ENCODE measurements at regions not wholly inside any gene's neighbourhood (a gene's known extent, or its start where the extent isn't known, plus 50 kb on each side); places are given as distances from the start of the nearest gene placed in this dataset.

- Histone ChIP-seq H3K9me3 (ENCODE audit: control insufficient read depth, low read length) (no peaks in the 10 kb centered on the region), H3K27ac (ENCODE audit: insufficient read depth, low read depth, low read length, poor library complexity, severe bottlenecking) (no peak overlapping the region), H3K36me3 (ENCODE audit: control insufficient read depth, insufficient read depth, low read length) (no peaks in the 10 kb centered on the region), H3K27me3 (ENCODE audit: control insufficient read depth, insufficient read depth, low read length, poor library complexity, severe bottlenecking) (no peaks in the 10 kb centered on the region), H3K4me3 (ENCODE audit: insufficient read depth, low read depth, low read length) (no peak overlapping the region), H3K4me1 (ENCODE audit: control insufficient read depth, insufficient read depth, low read length) (no peaks in the 10 kb centered on the region)
- 82 to 88% methylated on average over 5 of the region's 5 CpGs for WGBS, 2 experiments
Observed at GRCh38 chr7:26550492-26550891, 258.8 kb downstream of the SNX10 start.

- Histone ChIP-seq H3K4me3 (ENCODE audit: insufficient read depth, low read depth, low read length) (no peak overlapping the region), H3K27ac (ENCODE audit: insufficient read depth, low read depth, low read length, poor library complexity, severe bottlenecking) (no peak overlapping the region), H3K4me1 (ENCODE audit: control insufficient read depth, insufficient read depth, low read length) (no peaks in the 10 kb centered on the region), H3K9me3 (ENCODE audit: control insufficient read depth, low read length) (no peaks in the 10 kb centered on the region), H3K36me3 (ENCODE audit: control insufficient read depth, insufficient read depth, low read length) (no peaks in the 10 kb centered on the region), H3K27me3 (ENCODE audit: control insufficient read depth, insufficient read depth, low read length, poor library complexity, severe bottlenecking) (no peaks in the 10 kb centered on the region)
- 91 to 93% methylated on average over 8 to 9 of the region's 9 CpGs for WGBS, 2 experiments
Observed at GRCh38 chr7:26551740-26552139, 260.1 kb downstream of the SNX10 start.

GRCh38 chr7:26553128-26553527 lies 261.5 kb downstream of the SNX10 start:
- Histone ChIP-seq H3K9me3 (ENCODE audit: control insufficient read depth, low read length) (no peaks in the 10 kb centered on the region), H3K36me3 (ENCODE audit: control insufficient read depth, insufficient read depth, low read length) (no peaks in the 10 kb centered on the region), H3K4me1 (ENCODE audit: control insufficient read depth, insufficient read depth, low read length) (no peaks in the 10 kb centered on the region), H3K27ac (ENCODE audit: insufficient read depth, low read depth, low read length, poor library complexity, severe bottlenecking) (no peak overlapping the region), H3K4me3 (ENCODE audit: insufficient read depth, low read depth, low read length) (no peak overlapping the region), H3K27me3 (ENCODE audit: control insufficient read depth, insufficient read depth, low read length, poor library complexity, severe bottlenecking) (no peaks in the 10 kb centered on the region)
- 70% methylated on average over 1 of the region's 2 CpGs; no CpG with 5 or more reads in 1 of the 2 experiments for WGBS, 2 experiments

GRCh38 chr7:26553582-26553981 lies 261.9 kb downstream of the SNX10 start:
- H3K27me3 ChIP-seq (ENCODE audit: control insufficient read depth, insufficient read depth, low read length, poor library complexity, severe bottlenecking) = no peaks in the 10 kb centered on the region
- WGBS, 2 experiments = 90 to 94% methylated on average over 3 of the region's 3 CpGs
- no peaks in the 10 kb centered on the region for H3K36me3 ChIP-seq (ENCODE audit: control insufficient read depth, insufficient read depth, low read length)
- H3K4me3 ChIP-seq (ENCODE audit: insufficient read depth, low read depth, low read length) = no peak overlapping the region
- no peaks in the 10 kb centered on the region for H3K9me3 ChIP-seq (ENCODE audit: control insufficient read depth, low read length)
- H3K27ac ChIP-seq (ENCODE audit: insufficient read depth, low read depth, low read length, poor library complexity, severe bottlenecking) = no peak overlapping the region
- no peaks in the 10 kb centered on the region for H3K4me1 ChIP-seq (ENCODE audit: control insufficient read depth, insufficient read depth, low read length)

- H3K27me3 ChIP-seq (ENCODE audit: control insufficient read depth, insufficient read depth, low read length, poor library complexity, severe bottlenecking) = no peaks in the 10 kb centered on the region
- no peaks in the 10 kb centered on the region for H3K9me3 ChIP-seq (ENCODE audit: control insufficient read depth, low read length)
- H3K4me3 ChIP-seq (ENCODE audit: insufficient read depth, low read depth, low read length) = no peak overlapping the region
- no peak overlapping the region for H3K27ac ChIP-seq (ENCODE audit: insufficient read depth, low read depth, low read length, poor library complexity, severe bottlenecking)
- H3K4me1 ChIP-seq (ENCODE audit: control insufficient read depth, insufficient read depth, low read length) = no peaks in the 10 kb centered on the region
- WGBS, 2 experiments = 94 to 97% methylated on average over 3 of the region's 3 CpGs
- H3K36me3 ChIP-seq (ENCODE audit: control insufficient read depth, insufficient read depth, low read length) = no peaks in the 10 kb centered on the region
Observed at GRCh38 chr7:26554952-26555351, 263.3 kb downstream of the SNX10 start.

GRCh38 chr7:26556061-26556881 lies 264.6 kb downstream of the SNX10 start:
- Histone ChIP-seq H3K27ac (ENCODE audit: insufficient read depth, low read depth, low read length, poor library complexity, severe bottlenecking) (no peak overlapping the region), H3K27me3 (ENCODE audit: control insufficient read depth, insufficient read depth, low read length, poor library complexity, severe bottlenecking) (no peaks in the 10 kb centered on the region), H3K4me1 (ENCODE audit: control insufficient read depth, insufficient read depth, low read length) (no peaks in the 10 kb centered on the region), H3K4me3 (ENCODE audit: insufficient read depth, low read depth, low read length) (no peak overlapping the region), H3K9me3 (ENCODE audit: control insufficient read depth, low read length) (no peaks in the 10 kb centered on the region), H3K36me3 (ENCODE audit: control insufficient read depth, insufficient read depth, low read length) (no peaks in the 10 kb centered on the region)
- WGBS, 2 experiments = 79 to 81% methylated on average over 12 of the region's 12 CpGs

- H3K9me3 ChIP-seq (ENCODE audit: control insufficient read depth, low read length) = no peaks in the 10 kb centered on the region
- WGBS, 2 experiments = 94 to 96% methylated on average over 2 to 3 of the region's 5 CpGs
- no peak overlapping the region for H3K4me3 ChIP-seq (ENCODE audit: insufficient read depth, low read depth, low read length)
- no peak overlapping the region for H3K27ac ChIP-seq (ENCODE audit: insufficient read depth, low read depth, low read length, poor library complexity, severe bottlenecking)
- H3K36me3 ChIP-seq (ENCODE audit: control insufficient read depth, insufficient read depth, low read length) = no peaks in the 10 kb centered on the region
- H3K4me1 ChIP-seq (ENCODE audit: control insufficient read depth, insufficient read depth, low read length) = no peaks in the 10 kb centered on the region
- H3K27me3 ChIP-seq (ENCODE audit: control insufficient read depth, insufficient read depth, low read length, poor library complexity, severe bottlenecking) = no peaks in the 10 kb centered on the region
Observed at GRCh38 chr7:26560526-26561256, 269.0 kb downstream of the SNX10 start.

- H3K36me3 ChIP-seq (ENCODE audit: control insufficient read depth, insufficient read depth, low read length) = no peaks in the 10 kb centered on the region
- no peak overlapping the region for H3K4me3 ChIP-seq (ENCODE audit: insufficient read depth, low read depth, low read length)
- no peaks in the 10 kb centered on the region for H3K27me3 ChIP-seq (ENCODE audit: control insufficient read depth, insufficient read depth, low read length, poor library complexity, severe bottlenecking)
- H3K27ac ChIP-seq (ENCODE audit: insufficient read depth, low read depth, low read length, poor library complexity, severe bottlenecking) = no peak overlapping the region
- H3K9me3 ChIP-seq (ENCODE audit: control insufficient read depth, low read length) = no peaks in the 10 kb centered on the region
- H3K4me1 ChIP-seq (ENCODE audit: control insufficient read depth, insufficient read depth, low read length) = no peaks in the 10 kb centered on the region
- WGBS, 2 experiments = 83 to 92% methylated on average over 3 of the region's 3 CpGs
Observed at GRCh38 chr7:26562841-26563240, 271.2 kb downstream of the SNX10 start.

- no peaks in the 10 kb centered on the region for H3K4me1 ChIP-seq (ENCODE audit: control insufficient read depth, insufficient read depth, low read length)
- H3K9me3 ChIP-seq (ENCODE audit: control insufficient read depth, low read length) = no peaks in the 10 kb centered on the region
- 84 to 88% methylated on average over 1 of the region's 1 CpG for WGBS, 2 experiments
- H3K27me3 ChIP-seq (ENCODE audit: control insufficient read depth, insufficient read depth, low read length, poor library complexity, severe bottlenecking) = no peaks in the 10 kb centered on the region
- no peak overlapping the region for H3K27ac ChIP-seq (ENCODE audit: insufficient read depth, low read depth, low read length, poor library complexity, severe bottlenecking)
- no peaks in the 10 kb centered on the region for H3K36me3 ChIP-seq (ENCODE audit: control insufficient read depth, insufficient read depth, low read length)
- no peak overlapping the region for H3K4me3 ChIP-seq (ENCODE audit: insufficient read depth, low read depth, low read length)
Observed at GRCh38 chr7:26563406-26563805, 271.7 kb downstream of the SNX10 start.

GRCh38 chr7:26567266-26567665 lies 275.6 kb downstream of the SNX10 start:
- Histone ChIP-seq H3K4me3 (ENCODE audit: insufficient read depth, low read depth, low read length) (no peak overlapping the region), H3K36me3 (ENCODE audit: control insufficient read depth, insufficient read depth, low read length) (no peaks in the 10 kb centered on the region), H3K4me1 (ENCODE audit: control insufficient read depth, insufficient read depth, low read length) (no peaks in the 10 kb centered on the region), H3K27me3 (ENCODE audit: control insufficient read depth, insufficient read depth, low read length, poor library complexity, severe bottlenecking) (no peaks in the 10 kb centered on the region), H3K27ac (ENCODE audit: insufficient read depth, low read depth, low read length, poor library complexity, severe bottlenecking) (no peak overlapping the region), H3K9me3 (ENCODE audit: control insufficient read depth, low read length) (no peaks in the 10 kb centered on the region)
- WGBS, 2 experiments = 48 to 51% methylated on average over 4 of the region's 4 CpGs

All from ectodermal cell (in vitro differentiated cells).